ENCODE measurements at regions not wholly inside any gene's neighbourhood (a gene's known extent, or its start where the extent isn't known, plus 50 kb on each side); places are given as distances from the start of the nearest gene placed in this dataset.

- H2BK120ac ChIP-seq (ENCODE audit: insufficient read depth, low read length, poor library complexity) = no peak overlapping the region
- H3K9me3 ChIP-seq (ENCODE audit: insufficient read depth, low read depth, low read length) = peaks cover under 1% of the 10 kb centered on the region
- no peak overlapping the region for H3K14ac ChIP-seq (ENCODE audit: low read length)
- H3K79me1 ChIP-seq (ENCODE audit: low read length) = no peaks in the 10 kb centered on the region
- no peak overlapping the region for H3K23ac ChIP-seq (ENCODE audit: low read length)
- H3K36me3 ChIP-seq (ENCODE audit: control insufficient read depth in 1 of 2, insufficient read depth in 2 of 2, low read length in 2 of 2) = no peaks in the 10 kb centered on the region
- WGBS (ENCODE audit: extremely low coverage, insufficient coverage, insufficient read length) = no CpG with 5 or more reads among the region's 1 CpG
- no peaks in the 10 kb centered on the region for H3K4me1 ChIP-seq (ENCODE audit: control insufficient read depth in 1 of 2, insufficient read depth in 2 of 2, low read length in 2 of 2)
- no peak overlapping the region for H2AFZ ChIP-seq (ENCODE audit: insufficient read depth, low read length, poor library complexity)
- no peak overlapping the region for H3K27ac ChIP-seq (ENCODE audit: low read depth, low read length)
- no peak for DNase-seq
- no peak overlapping the region for H3K4me3 ChIP-seq (ENCODE audit: low read depth, low read length)
- H3K27me3 ChIP-seq (ENCODE audit: insufficient read depth, low read length) = no peaks in the 10 kb centered on the region
- no peaks in the 10 kb centered on the region for H3K79me2 ChIP-seq (ENCODE audit: control insufficient read depth, insufficient read depth, low read length, poor library complexity)
- no peak overlapping the region for H3K4me2 ChIP-seq (ENCODE audit: low read length)
- H4K12ac ChIP-seq (ENCODE audit: low read depth, low read length) = no peak overlapping the region
- no peak overlapping the region for H2BK5ac ChIP-seq (ENCODE audit: low read depth, low read length, poor library complexity)
- no peak overlapping the region for H3K4ac ChIP-seq (ENCODE audit: low read depth, low read length)
- no peak overlapping the region for H3K9ac ChIP-seq (ENCODE audit: low read length)
- no peak overlapping the region for H4K8ac ChIP-seq (ENCODE audit: low read depth, low read length)
- no peak overlapping the region for H2BK12ac ChIP-seq (ENCODE audit: low read length)
- no peak overlapping the region for H3K18ac ChIP-seq (ENCODE audit: low read length)
- H2AK5ac ChIP-seq (ENCODE audit: low read length) = no peak overlapping the region
- no peak overlapping the region for H4K91ac ChIP-seq (ENCODE audit: low read depth, low read length)
Measured at GRCh38 chr10:94092848-94093247, 99.1 kb downstream of the PLCE1 start.

GRCh38 chr10:94093286-94093905 lies 99.7 kb downstream of the PLCE1 start:
- no peak overlapping the region for H4K12ac ChIP-seq (ENCODE audit: low read depth, low read length)
- H3K4ac ChIP-seq (ENCODE audit: low read depth, low read length) = no peak overlapping the region
- no peak overlapping the region for H3K27ac ChIP-seq (ENCODE audit: low read depth, low read length)
- no peak overlapping the region for H3K23ac ChIP-seq (ENCODE audit: low read length)
- no peaks in the 10 kb centered on the region for H3K9me3 ChIP-seq (ENCODE audit: insufficient read depth, low read depth, low read length)
- H4K8ac ChIP-seq (ENCODE audit: low read depth, low read length) = no peak overlapping the region
- no peak overlapping the region for H3K14ac ChIP-seq (ENCODE audit: low read length)
- H3K79me2 ChIP-seq (ENCODE audit: control insufficient read depth, insufficient read depth, low read length, poor library complexity) = no peaks in the 10 kb centered on the region
- H3K4me1 ChIP-seq (ENCODE audit: control insufficient read depth in 1 of 2, insufficient read depth in 2 of 2, low read length in 2 of 2) = no peaks in the 10 kb centered on the region
- no peak overlapping the region for H3K4me3 ChIP-seq (ENCODE audit: low read depth, low read length)
- WGBS (ENCODE audit: extremely low coverage, insufficient coverage, insufficient read length) = no CpG with 5 or more reads among the region's 2 CpGs
- no peak overlapping the region for H3K4me2 ChIP-seq (ENCODE audit: low read length)
- H3K27me3 ChIP-seq (ENCODE audit: insufficient read depth, low read length) = no peaks in the 10 kb centered on the region
- no peak overlapping the region for H2BK5ac ChIP-seq (ENCODE audit: low read depth, low read length, poor library complexity)
- no peak overlapping the region for H3K9ac ChIP-seq (ENCODE audit: low read length)
- no peak overlapping the region for H4K91ac ChIP-seq (ENCODE audit: low read depth, low read length)
- no peak for DNase-seq
- H2AFZ ChIP-seq (ENCODE audit: insufficient read depth, low read length, poor library complexity) = no peak overlapping the region
- no peak overlapping the region for H3K18ac ChIP-seq (ENCODE audit: low read length)
- H2BK120ac ChIP-seq (ENCODE audit: insufficient read depth, low read length, poor library complexity) = no peak overlapping the region
- no peaks in the 10 kb centered on the region for H3K36me3 ChIP-seq (ENCODE audit: control insufficient read depth in 1 of 2, insufficient read depth in 2 of 2, low read length in 2 of 2)
- no peaks in the 10 kb centered on the region for H3K79me1 ChIP-seq (ENCODE audit: low read length)
- H2AK5ac ChIP-seq (ENCODE audit: low read length) = no peak overlapping the region
- H2BK12ac ChIP-seq (ENCODE audit: low read length) = no peak overlapping the region

- H3K4ac ChIP-seq (ENCODE audit: low read depth, low read length) = no peak overlapping the region
- H3K79me2 ChIP-seq (ENCODE audit: control insufficient read depth, insufficient read depth, low read length, poor library complexity) = no peaks in the 10 kb centered on the region
- no peak overlapping the region for H2AFZ ChIP-seq (ENCODE audit: insufficient read depth, low read length, poor library complexity)
- H2AK5ac ChIP-seq (ENCODE audit: low read length) = no peak overlapping the region
- no peaks in the 10 kb centered on the region for H3K79me1 ChIP-seq (ENCODE audit: low read length)
- no peak overlapping the region for H3K23ac ChIP-seq (ENCODE audit: low read length)
- no peaks in the 10 kb centered on the region for H3K4me1 ChIP-seq (ENCODE audit: control insufficient read depth in 1 of 2, insufficient read depth in 2 of 2, low read length in 2 of 2)
- no peak overlapping the region for H3K27ac ChIP-seq (ENCODE audit: low read depth, low read length)
- H3K36me3 ChIP-seq (ENCODE audit: control insufficient read depth in 1 of 2, insufficient read depth in 2 of 2, low read length in 2 of 2) = no peaks in the 10 kb centered on the region
- no peaks in the 10 kb centered on the region for H3K27me3 ChIP-seq (ENCODE audit: insufficient read depth, low read length)
- H3K9me3 ChIP-seq (ENCODE audit: insufficient read depth, low read depth, low read length) = no peaks in the 10 kb centered on the region
- no peak overlapping the region for H3K9ac ChIP-seq (ENCODE audit: low read length)
- no CpG with 5 or more reads among the region's 5 CpGs for WGBS (ENCODE audit: extremely low coverage, insufficient coverage, insufficient read length)
- no peak for DNase-seq
- H3K14ac ChIP-seq (ENCODE audit: low read length) = no peak overlapping the region
- H3K4me3 ChIP-seq (ENCODE audit: low read depth, low read length) = no peak overlapping the region
- no peak overlapping the region for H4K8ac ChIP-seq (ENCODE audit: low read depth, low read length)
- no peak overlapping the region for H4K12ac ChIP-seq (ENCODE audit: low read depth, low read length)
- no peak overlapping the region for H3K4me2 ChIP-seq (ENCODE audit: low read length)
- no peak overlapping the region for H4K91ac ChIP-seq (ENCODE audit: low read depth, low read length)
- H2BK12ac ChIP-seq (ENCODE audit: low read length) = no peak overlapping the region
- H2BK5ac ChIP-seq (ENCODE audit: low read depth, low read length, poor library complexity) = no peak overlapping the region
- H3K18ac ChIP-seq (ENCODE audit: low read length) = no peak overlapping the region
- H2BK120ac ChIP-seq (ENCODE audit: insufficient read depth, low read length, poor library complexity) = no peak overlapping the region
Measured at GRCh38 chr10:94094540-94094939, 100.8 kb downstream of the PLCE1 start.

GRCh38 chr10:94097656-94098055 lies 103.9 kb downstream of the PLCE1 start:
- WGBS (ENCODE audit: extremely low coverage, insufficient coverage, insufficient read length) = no CpG with 5 or more reads among the region's 2 CpGs
- no peak overlapping the region for H3K27ac ChIP-seq (ENCODE audit: low read depth, low read length)
- no peak overlapping the region for H2AFZ ChIP-seq (ENCODE audit: insufficient read depth, low read length, poor library complexity)

More at GRCh38 chr10:94097656-94098055, 103.9 kb downstream of the PLCE1 start:
- H4K8ac ChIP-seq (ENCODE audit: low read depth, low read length) = no peak overlapping the region
- H2BK5ac ChIP-seq (ENCODE audit: low read depth, low read length, poor library complexity) = no peak overlapping the region
- H3K79me2 ChIP-seq (ENCODE audit: control insufficient read depth, insufficient read depth, low read length, poor library complexity) = no peaks in the 10 kb centered on the region
- no peaks in the 10 kb centered on the region for H3K4me1 ChIP-seq (ENCODE audit: control insufficient read depth in 1 of 2, insufficient read depth in 2 of 2, low read length in 2 of 2)
- H2AK5ac ChIP-seq (ENCODE audit: low read length) = no peak overlapping the region
- H2BK120ac ChIP-seq (ENCODE audit: insufficient read depth, low read length, poor library complexity) = no peak overlapping the region
- no peaks in the 10 kb centered on the region for H3K36me3 ChIP-seq (ENCODE audit: control insufficient read depth in 1 of 2, insufficient read depth in 2 of 2, low read length in 2 of 2)
- no peak overlapping the region for H2BK12ac ChIP-seq (ENCODE audit: low read length)
- no peak overlapping the region for H3K4ac ChIP-seq (ENCODE audit: low read depth, low read length)
- no peak overlapping the region for H3K14ac ChIP-seq (ENCODE audit: low read length)
- no peaks in the 10 kb centered on the region for H3K27me3 ChIP-seq (ENCODE audit: insufficient read depth, low read length)
- H3K4me2 ChIP-seq (ENCODE audit: low read length) = no peak overlapping the region
- H3K79me1 ChIP-seq (ENCODE audit: low read length) = no peaks in the 10 kb centered on the region
- H3K4me3 ChIP-seq (ENCODE audit: low read depth, low read length) = no peak overlapping the region
- H4K12ac ChIP-seq (ENCODE audit: low read depth, low read length) = no peak overlapping the region
- H4K91ac ChIP-seq (ENCODE audit: low read depth, low read length) = no peak overlapping the region
- no peaks in the 10 kb centered on the region for H3K9me3 ChIP-seq (ENCODE audit: insufficient read depth, low read depth, low read length)
- no peak overlapping the region for H3K18ac ChIP-seq (ENCODE audit: low read length)
- H3K23ac ChIP-seq (ENCODE audit: low read length) = no peak overlapping the region
- no peak overlapping the region for H3K9ac ChIP-seq (ENCODE audit: low read length)
- DNase-seq = no peak

Data from trophoblast cell (in vitro differentiated cells and primary cell).